ENCODE measurements at regions not wholly inside any gene's neighbourhood (a gene's known extent, or its start where the extent isn't known, plus 50 kb on each side); places are given as distances from the start of the nearest gene placed in this dataset.
A peak's percentile ranks its signal among the peaks of the same experiment; 100 is the strongest.

DNA sequence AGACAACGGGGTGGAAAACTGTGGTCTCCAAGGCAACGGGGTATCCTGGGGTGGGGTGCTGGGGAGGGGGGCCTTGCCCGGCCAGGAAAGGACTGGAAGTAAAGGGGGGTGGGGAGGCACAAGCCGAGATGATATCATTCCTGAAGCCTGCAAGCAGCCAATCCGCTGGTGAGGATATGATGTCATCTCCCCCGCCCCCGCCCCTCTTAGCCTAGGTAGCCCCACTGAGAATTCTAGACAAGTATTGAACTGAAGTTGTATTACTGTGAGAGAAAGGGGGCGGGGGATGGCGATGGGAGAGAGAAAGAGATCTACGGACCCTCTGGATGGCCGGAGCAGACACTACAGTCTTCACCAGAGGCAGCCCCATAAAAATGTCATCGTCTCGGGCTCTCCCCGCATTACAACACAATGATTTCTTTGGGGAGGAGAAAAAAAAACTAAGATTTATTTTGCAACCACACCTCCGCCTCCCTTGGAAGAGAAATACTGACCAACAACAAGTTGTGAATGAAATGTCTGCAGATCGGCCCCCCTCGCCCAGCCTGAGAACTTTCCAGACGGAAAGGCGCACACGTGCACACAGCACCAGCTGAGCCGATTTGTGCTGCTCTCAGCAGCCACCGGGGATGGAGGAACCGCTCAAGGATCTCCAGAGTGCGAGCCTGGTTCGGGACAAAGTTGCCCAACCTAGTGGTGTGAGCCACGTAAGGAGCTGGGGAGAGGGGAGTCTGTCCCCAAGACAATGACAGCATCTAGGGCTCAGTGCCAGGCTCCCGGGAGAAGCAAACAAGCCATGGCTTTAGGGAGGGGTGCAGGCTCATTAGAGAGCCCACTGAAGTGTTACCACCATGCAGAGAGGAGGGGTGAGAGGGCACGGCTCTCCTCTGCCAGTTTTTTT is 222.1 kb downstream of the SOX9 start:
- Histone ChIP-seq H3K4me3 (replicated peaks in 1 of 4; ENCODE audit: control extremely low read depth in 1 of 4, insufficient read depth in 1 of 4, low read depth in 3 of 4, low read length in 4 of 4) (peak overlapping the region in 1 of 4 experiments; percentile 13), H3K27me3 (ENCODE audit: control insufficient read depth, insufficient read depth, low read length) (no peaks in the 10 kb centered on the region), H3K36me3 (ENCODE audit: control insufficient read depth, insufficient read depth, low read length) (no peaks in the 10 kb centered on the region), H3K4me1 (ENCODE audit: control insufficient read depth, extremely low read depth, insufficient read depth, low read length) (peaks cover 28% of the 10 kb centered on the region), H4K20me1 (ENCODE audit: control insufficient read depth, extremely low read depth, insufficient read depth, low read length) (no peaks in the 10 kb centered on the region), H3K4me2 (ENCODE audit: extremely low read depth, insufficient read depth, low read length) (no peak overlapping the region), H3K27ac (ENCODE audit: insufficient read depth, low read length) (no peak overlapping the region), H3K9ac (ENCODE audit: insufficient read depth, low read length) (no peak overlapping the region), H2AFZ (ENCODE audit: low read length) (peak overlapping the region; percentile 15), H3K79me2 (ENCODE audit: control insufficient read depth, insufficient read depth, low read length) (no peaks in the 10 kb centered on the region), H3K9me3 (ENCODE audit: control insufficient read depth, insufficient read depth, low read depth, low read length) (no peaks in the 10 kb centered on the region)
- TF ChIP-seq, protein P1, sequence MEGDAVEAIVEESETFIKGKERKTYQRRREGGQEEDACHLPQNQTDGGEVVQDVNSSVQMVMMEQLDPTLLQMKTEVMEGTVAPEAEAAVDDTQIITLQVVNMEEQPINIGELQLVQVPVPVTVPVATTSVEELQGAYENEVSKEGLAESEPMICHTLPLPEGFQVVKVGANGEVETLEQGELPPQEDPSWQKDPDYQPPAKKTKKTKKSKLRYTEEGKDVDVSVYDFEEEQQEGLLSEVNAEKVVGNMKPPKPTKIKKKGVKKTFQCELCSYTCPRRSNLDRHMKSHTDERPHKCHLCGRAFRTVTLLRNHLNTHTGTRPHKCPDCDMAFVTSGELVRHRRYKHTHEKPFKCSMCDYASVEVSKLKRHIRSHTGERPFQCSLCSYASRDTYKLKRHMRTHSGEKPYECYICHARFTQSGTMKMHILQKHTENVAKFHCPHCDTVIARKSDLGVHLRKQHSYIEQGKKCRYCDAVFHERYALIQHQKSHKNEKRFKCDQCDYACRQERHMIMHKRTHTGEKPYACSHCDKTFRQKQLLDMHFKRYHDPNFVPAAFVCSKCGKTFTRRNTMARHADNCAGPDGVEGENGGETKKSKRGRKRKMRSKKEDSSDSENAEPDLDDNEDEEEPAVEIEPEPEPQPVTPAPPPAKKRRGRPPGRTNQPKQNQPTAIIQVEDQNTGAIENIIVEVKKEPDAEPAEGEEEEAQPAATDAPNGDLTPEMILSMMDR (conservative IDR thresholded peaks at IDR 0.05 in 1 of 2, IDR thresholded peaks at IDR 0.05 in 1 of 2; ENCODE audit: low read depth in 1 of 2, low read length in 2 of 2), result no peak
- no peak for TF ChIP-seq EZH2 (IDR thresholded peaks at IDR 0.05; ENCODE audit: low read length, missing control alignments)
- DNase-seq (ENCODE audit: low read depth in 2 of 2), result peak in 1 of 2 donors; percentile 88

DNA sequence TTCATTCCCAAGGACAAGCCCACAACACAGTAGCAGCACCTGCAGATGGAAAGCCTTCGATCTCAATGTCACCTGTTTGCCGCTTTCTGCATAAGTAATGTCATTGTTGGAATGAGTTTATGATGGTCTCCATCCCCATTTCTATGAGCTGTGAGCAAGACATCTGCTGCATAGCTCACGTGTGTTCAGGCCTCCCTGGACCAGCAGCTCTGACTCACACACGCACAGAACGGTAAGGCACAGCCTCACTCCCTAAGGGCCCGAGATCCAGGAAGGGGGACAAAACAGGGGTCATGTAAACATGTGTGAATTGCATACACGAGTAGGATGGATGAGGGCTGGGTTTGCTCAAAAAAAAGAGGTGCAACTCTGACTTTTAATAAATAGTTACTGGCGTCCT is 223.1 kb downstream of the SOX9 start:
- H3K27ac ChIP-seq (ENCODE audit: insufficient read depth, low read length), result no peak overlapping the region
- peak in 1 of 2 donors; percentile 70 for DNase-seq (ENCODE audit: low read depth in 2 of 2)
- H3K9me3 ChIP-seq (ENCODE audit: control insufficient read depth, insufficient read depth, low read depth, low read length), result no peaks in the 10 kb centered on the region
- H3K36me3 ChIP-seq (ENCODE audit: control insufficient read depth, insufficient read depth, low read length), result no peaks in the 10 kb centered on the region
- no peak overlapping the region for H3K4me2 ChIP-seq (ENCODE audit: extremely low read depth, insufficient read depth, low read length)
- no peak overlapping the region for H3K4me3 ChIP-seq (replicated peaks in 1 of 4; ENCODE audit: control extremely low read depth in 1 of 4, insufficient read depth in 1 of 4, low read depth in 3 of 4, low read length in 4 of 4)
- no peak overlapping the region for H2AFZ ChIP-seq (ENCODE audit: low read length)
- H3K9ac ChIP-seq (ENCODE audit: insufficient read depth, low read length), result no peak overlapping the region
- H3K4me1 ChIP-seq (ENCODE audit: control insufficient read depth, extremely low read depth, insufficient read depth, low read length), result peaks cover 18% of the 10 kb centered on the region
- H3K27me3 ChIP-seq (ENCODE audit: control insufficient read depth, insufficient read depth, low read length), result no peaks in the 10 kb centered on the region
- TF ChIP-seq EZH2 (IDR thresholded peaks at IDR 0.05; ENCODE audit: low read length, missing control alignments), result no peak
- TF ChIP-seq, protein P1 (conservative IDR thresholded peaks at IDR 0.05 in 1 of 2, IDR thresholded peaks at IDR 0.05 in 1 of 2; ENCODE audit: low read depth in 1 of 2, low read length in 2 of 2), result no peak
- H3K79me2 ChIP-seq (ENCODE audit: control insufficient read depth, insufficient read depth, low read length), result no peaks in the 10 kb centered on the region
- H4K20me1 ChIP-seq (ENCODE audit: control insufficient read depth, extremely low read depth, insufficient read depth, low read length), result no peaks in the 10 kb centered on the region

DNA sequence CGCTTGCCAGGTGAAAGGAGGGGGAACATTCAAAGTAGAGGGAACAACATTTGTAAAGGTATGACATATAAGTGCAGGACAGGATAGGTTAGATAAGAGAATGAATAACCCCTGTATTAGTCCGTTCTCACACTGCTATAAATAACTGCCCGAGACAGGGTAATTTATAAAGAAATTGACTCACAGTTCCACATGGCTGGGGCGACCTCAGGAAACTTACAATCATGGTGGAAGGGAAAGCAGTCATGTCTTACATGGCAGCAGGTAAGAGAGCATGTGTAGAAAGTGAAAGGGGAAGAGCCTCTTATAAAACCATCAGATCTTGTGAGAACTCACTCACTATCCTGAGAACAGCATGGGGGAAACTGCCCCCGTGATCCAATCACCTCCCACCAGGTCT is 223.8 kb downstream of the SOX9 start:
- Histone ChIP-seq H3K4me3 (replicated peaks in 1 of 4; ENCODE audit: control extremely low read depth in 1 of 4, insufficient read depth in 1 of 4, low read depth in 3 of 4, low read length in 4 of 4) (no peak overlapping the region), H3K27me3 (ENCODE audit: control insufficient read depth, insufficient read depth, low read length) (no peaks in the 10 kb centered on the region), H3K9ac (ENCODE audit: insufficient read depth, low read length) (no peak overlapping the region), H3K27ac (ENCODE audit: insufficient read depth, low read length) (no peak overlapping the region), H2AFZ (ENCODE audit: low read length) (no peak overlapping the region), H3K4me1 (ENCODE audit: control insufficient read depth, extremely low read depth, insufficient read depth, low read length) (peaks cover 12% of the 10 kb centered on the region), H3K36me3 (ENCODE audit: control insufficient read depth, insufficient read depth, low read length) (no peaks in the 10 kb centered on the region), H3K4me2 (ENCODE audit: extremely low read depth, insufficient read depth, low read length) (no peak overlapping the region), H3K9me3 (ENCODE audit: control insufficient read depth, insufficient read depth, low read depth, low read length) (no peaks in the 10 kb centered on the region), H4K20me1 (ENCODE audit: control insufficient read depth, extremely low read depth, insufficient read depth, low read length) (no peaks in the 10 kb centered on the region), H3K79me2 (ENCODE audit: control insufficient read depth, insufficient read depth, low read length) (no peaks in the 10 kb centered on the region)
- DNase-seq (ENCODE audit: low read depth in 2 of 2), result peak in 1 of 2 donors; percentile 64
- TF ChIP-seq EZH2 (IDR thresholded peaks at IDR 0.05; ENCODE audit: low read length, missing control alignments), result no peak
- TF ChIP-seq, protein P1 (conservative IDR thresholded peaks at IDR 0.05 in 1 of 2, IDR thresholded peaks at IDR 0.05 in 1 of 2; ENCODE audit: low read depth in 1 of 2, low read length in 2 of 2), result no peak

Measured in fibroblast of lung (primary cell).